ENCODE measurements at regions not wholly inside any gene's neighbourhood (a gene's known extent, or its start where the extent isn't known, plus 50 kb on each side); places are given as distances from the start of the nearest gene placed in this dataset.

DNA sequence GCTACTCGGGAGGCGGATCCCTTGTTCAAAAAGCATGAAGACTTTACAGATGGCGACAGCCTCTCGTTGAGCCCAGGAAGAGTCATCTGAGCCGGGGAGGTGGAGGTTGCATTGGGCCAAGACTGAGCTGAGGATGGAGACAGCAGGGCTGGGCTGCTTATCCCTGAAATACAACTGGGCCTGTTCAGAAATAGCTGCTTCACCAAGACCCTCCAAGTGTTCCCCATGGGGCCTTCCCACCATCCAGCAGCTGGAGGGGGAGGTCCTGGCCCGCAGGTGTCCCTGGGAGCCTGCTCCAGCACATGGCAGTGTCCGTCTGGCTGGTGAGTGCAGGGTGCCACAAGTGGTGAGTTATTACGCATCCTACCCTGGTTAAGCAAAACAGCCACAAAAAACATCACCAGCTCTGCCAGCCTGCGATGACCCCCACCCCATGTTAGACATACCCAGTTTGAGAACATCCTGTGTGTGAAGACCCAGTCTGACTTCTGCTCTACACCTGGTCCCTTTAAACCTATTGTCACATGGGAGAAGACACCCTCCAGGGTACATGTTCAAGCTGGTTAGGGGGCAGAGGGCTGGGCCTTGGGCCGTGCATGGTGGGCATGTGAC, 93.1 kb upstream of the TMPRSS2 start:
- TF ChIP-seq POLR2A (IDR thresholded peaks at IDR 0.05) (no peak), POLR2AphosphoS5 (IDR thresholded peaks at IDR 0.05) (no peak)
